HCT116 (cell line): ENCODE measurements at regions not wholly inside any gene's neighbourhood (a gene's known extent, or its start where the extent isn't known, plus 50 kb on each side); places are given as distances from the start of the nearest gene placed in this dataset.
A peak's percentile ranks its signal among the peaks of the same experiment; 100 is the strongest.

Source experiments
- ATAC-seq: fragments of 200-7000 bp; cut with Tn5 transposase; 2 replicates; pipeline ENCODE4 v1.9.1; 2020; ENCODE audit warnings: mild to moderate bottlenecking, moderate library complexity
- BruUV-seq: library from RNA; stranded (reverse); fragments of 400-500 nt; replicated peaks from 2 replicates; lab custom pipeline; 2021; lab: Mats Ljungman, UMichigan
- CTCF ChIA-PET: fragments of 300-600 bp; sonication (Branson Sonifier 250); formaldehyde crosslinking; loops from one replicate; lab custom pipeline; 2021; ENCODE audit warnings: antibody characterized with exemption; lab: Charles Lee
- POLR2A ChIA-PET: fragments of 300-600, 350-600 bp; sonication (Branson Sonifier 250); formaldehyde crosslinking; loops from one replicate; lab custom pipeline; 2021; ENCODE audit warnings: antibody characterized with exemption; lab: Charles Lee
- RAD21 ChIA-PET, 2 experiments: fragments of 300-600 bp; sonication (Branson Sonifier 250); formaldehyde crosslinking; loops; one replicate each; lab custom pipeline; 2023; ENCODE audit warnings: low total read pairs in 2 of 2; ENCODE audit not compliant: uncharacterized antibody in 2 of 2, unreplicated experiment in 2 of 2, low non-redundant PET in 1 of 2; lab: Charles Lee
- DNase-seq: peaks from one replicate; pipeline ENCODE4 v3.0.0-alpha.2; 2010; ENCODE audit warnings: low read depth, low spot score
- H2AFZ ChIP-seq: fragments of 200-600 bp; shearing (Covaris generic), sonication (generic); 2 replicates; pipeline ENCODE4 v1.6.1; 2017; ENCODE audit warnings: low read depth, mixed run types, mixed read lengths, antibody characterized with exemption, low read length; ENCODE audit not compliant: poor library complexity, severe bottlenecking
- H3K27ac ChIP-seq: 2 replicates; pipeline ENCODE4 v1.5.1; 2012; ENCODE audit warnings: low read depth, low read length
- H3K27me3 ChIP-seq: fragments of 200-600 bp; sonication (generic); 2 replicates; pipeline ENCODE4 v1.6.1; 2016; ENCODE audit warnings: mixed run types, low read length, mixed read lengths; ENCODE audit not compliant: insufficient read depth
- H3K36me3 ChIP-seq, 2 experiments: fragments of 200-500 bp in 1 of 2; fragments of 200-600 bp in 1 of 2; sonication (Bioruptor generic) in 1 of 2; sonication (generic) in 1 of 2; 2 replicates each; pipeline versions ENCODE4 v1.5.1 to v1.6.1; 2014 to 2016; ENCODE audit warnings: low read length in 2 of 2, inconsistent platforms in 1 of 2, mixed read lengths in 1 of 2, mixed run types in 1 of 2; ENCODE audit not compliant: insufficient read depth in 2 of 2, control insufficient read depth in 1 of 2
- H3K4me1 ChIP-seq, 2 experiments: fragments of 200-600 bp in 1 of 2; sonication (generic) in 1 of 2; 2 replicates each; pipeline versions ENCODE4 v1.5.1 to v1.6.1; 2012 to 2017; ENCODE audit warnings: low read length in 2 of 2, inconsistent platforms in 1 of 2, mild to moderate bottlenecking in 1 of 2, mixed read lengths in 1 of 2, mixed run types in 1 of 2, moderate library complexity in 1 of 2; ENCODE audit not compliant: insufficient read depth in 2 of 2, control insufficient read depth in 1 of 2
- H3K4me2 ChIP-seq: fragments of 200-600 bp; sonication (generic); 2 replicates; pipeline ENCODE4 v1.6.1; 2017; ENCODE audit warnings: mixed run types, low read length, mixed read lengths
- H3K4me3 ChIP-seq, 2 experiments: fragments of 200-600 bp in 1 of 2; sonication (generic) in 1 of 2; replicated peaks in 1 of 2; 2 replicates each; pipeline ENCODE4 v1.5.1; 2011 to 2016; ENCODE audit warnings: low read length in 2 of 2, control low read depth in 1 of 2, low read depth in 1 of 2, mild to moderate bottlenecking in 1 of 2, mixed read lengths in 1 of 2, mixed run types in 1 of 2
- H3K79me2 ChIP-seq: fragments of 200-600 bp; sonication (generic); 2 replicates; pipeline ENCODE4 v1.6.1; 2017; ENCODE audit warnings: mild to moderate bottlenecking, mixed run types, low read length, moderate library complexity, mixed read lengths; ENCODE audit not compliant: insufficient read depth
- H3K9ac ChIP-seq: fragments of 200-600 bp; sonication (generic); 2 replicates; pipeline ENCODE4 v1.6.1; 2016; ENCODE audit warnings: low read length, mixed read lengths
- H3K9me2 ChIP-seq: fragments of 200-600 bp; sonication (generic), shearing (Covaris generic); 2 replicates; pipeline ENCODE4 v1.6.1; 2017; ENCODE audit warnings: mixed run types, mild to moderate bottlenecking, moderate library complexity; ENCODE audit not compliant: insufficient read depth
- H3K9me3 ChIP-seq, 2 experiments: fragments of 200-500 bp in 1 of 2; fragments of 200-600 bp in 1 of 2; sonication (Bioruptor generic) in 1 of 2; sonication (generic) in 1 of 2; 2 replicates each; pipeline ENCODE4 v1.6.1; 2014 to 2017; ENCODE audit warnings: low read length in 2 of 2, mixed read lengths in 2 of 2, inconsistent platforms in 1 of 2, low read depth in 1 of 2, mild to moderate bottlenecking in 1 of 2, mixed run types in 1 of 2, moderate library complexity in 1 of 2; ENCODE audit not compliant: control insufficient read depth in 1 of 2, insufficient read depth in 1 of 2
- H4K20me1 ChIP-seq: fragments of 200-600 bp; sonication (generic), shearing (Covaris generic); 2 replicates; pipeline ENCODE4 v1.6.1; 2017; ENCODE audit warnings: mixed run types, mild to moderate bottlenecking, moderate library complexity; ENCODE audit not compliant: insufficient read depth
- CBX3 ChIP-seq: IDR thresholded peaks from 2 replicates; pipeline ENCODE4 v1.6.1; 2012; ENCODE audit warnings: low read depth
- CEBPB ChIP-seq: IDR thresholded peaks from 2 replicates; pipeline ENCODE4 v1.6.1; 2012; ENCODE audit warnings: low read depth
- EGR1 ChIP-seq: IDR thresholded peaks from 2 replicates; pipeline ENCODE4 v1.6.1; 2012; ENCODE audit warnings: low read depth
- ELF1 ChIP-seq: IDR thresholded peaks from 2 replicates; pipeline ENCODE4 v1.6.1; 2012; ENCODE audit warnings: low read depth, borderline replicate concordance
- EZH2 ChIP-seq: fragments of 200-600 bp; sonication (generic); IDR thresholded peaks from 2 replicates; pipeline ENCODE4 v1.6.1; 2017; ENCODE audit warnings: antibody characterized with exemption, mixed run types
- EZH2phosphoT487 ChIP-seq: fragments of 200-600 bp; IDR thresholded peaks from 2 replicates; pipeline ENCODE4 v1.6.1; 2018; ENCODE audit warnings: antibody characterized with exemption, borderline replicate concordance
- FOSL1 ChIP-seq: IDR thresholded peaks from 2 replicates; pipeline ENCODE4 v1.6.1; 2012; ENCODE audit warnings: low read depth
- JUND ChIP-seq: IDR thresholded peaks from 2 replicates; pipeline ENCODE4 v1.6.1; 2012
- POLR2AphosphoS5 ChIP-seq: IDR thresholded peaks from 2 replicates; pipeline ENCODE4 v1.6.1; 2011; ENCODE audit warnings: mild to moderate bottlenecking, low read depth, low read length, moderate library complexity
- RAD21 ChIP-seq: IDR thresholded peaks from 2 replicates; pipeline ENCODE4 v1.6.1; 2012; ENCODE audit warnings: low read depth, mild to moderate bottlenecking
- REST ChIP-seq: IDR thresholded peaks from 2 replicates; pipeline ENCODE4 v1.6.1; 2012; ENCODE audit warnings: low read depth
- SIN3A ChIP-seq: IDR thresholded peaks from 2 replicates; pipeline ENCODE4 v1.6.1; 2012; ENCODE audit warnings: low read depth
- SP1 ChIP-seq: IDR thresholded peaks from 2 replicates; pipeline ENCODE4 v1.6.1; 2012; ENCODE audit warnings: low read depth
- YY1 ChIP-seq: IDR thresholded peaks from 2 replicates; pipeline ENCODE4 v1.6.1; 2011; ENCODE audit warnings: low read length, low read depth, moderate library complexity, mild to moderate bottlenecking; ENCODE audit not compliant: insufficient replicate concordance; ENCODE audit errors: extremely low read depth
- ZFX ChIP-seq: fragments of 450-650 bp; IDR thresholded peaks from 2 replicates; pipeline ENCODE4 v1.6.1; 2017
- ZNF274 ChIP-seq: fragments of 200-500 bp; sonication (Bioruptor generic); IDR thresholded peaks from 2 replicates; pipeline ENCODE4 v1.6.1; 2014; ENCODE audit warnings: mild to moderate bottlenecking, low read depth, low read length, inconsistent platforms
- intact Hi-C: fragments of 100-400 bp; cut with micrococcal nuclease; formaldehyde crosslinking; loops from 2 replicates; pipeline ENCODE4 v1.10.0; 2022
- TF ChIP-seq, protein P1 (sequence below): IDR thresholded peaks from 2 replicates; pipeline ENCODE4 v1.6.1; 2012
- TF ChIP-seq, protein P2 (sequence below): IDR thresholded peaks from 2 replicates; pipeline ENCODE4 v1.6.1; 2012

- no peak for ATAC-seq
- H3K4me1 ChIP-seq, result peaks cover 12 to 25% of the 10 kb centered on the region in 2 experiments
- no TSS peak for BruUV-seq
- no peak for TF ChIP-seq EZH2phosphoT487
- TF ChIP-seq, protein P1, sequence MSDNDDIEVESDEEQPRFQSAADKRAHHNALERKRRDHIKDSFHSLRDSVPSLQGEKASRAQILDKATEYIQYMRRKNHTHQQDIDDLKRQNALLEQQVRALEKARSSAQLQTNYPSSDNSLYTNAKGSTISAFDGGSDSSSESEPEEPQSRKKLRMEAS, result no peak
- no peak for TF ChIP-seq EZH2
- TF ChIP-seq, protein P2, sequence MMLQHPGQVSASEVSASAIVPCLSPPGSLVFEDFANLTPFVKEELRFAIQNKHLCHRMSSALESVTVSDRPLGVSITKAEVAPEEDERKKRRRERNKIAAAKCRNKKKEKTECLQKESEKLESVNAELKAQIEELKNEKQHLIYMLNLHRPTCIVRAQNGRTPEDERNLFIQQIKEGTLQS, result no peak
- TF ChIP-seq ZFX, result no peak
- no peak for TF ChIP-seq YY1
- TF ChIP-seq FOSL1, result no peak
- TF ChIP-seq ZNF274, result no peak
- TF ChIP-seq EGR1, result no peak
- TF ChIP-seq SIN3A, result no peak
- TF ChIP-seq JUND, result no peak
- TF ChIP-seq ELF1, result no peak
- TF ChIP-seq, all 23 proteins: peak for 0
- Histone ChIP-seq H3K9me2 (no peaks in the 10 kb centered on the region), H3K27me3 (no peaks in the 10 kb centered on the region), H3K9me3 (no peaks in the 10 kb centered on the region), H3K4me3 (no peak overlapping the region), H3K4me2 (peak overlapping the region; percentile 52), H3K9ac (no peak overlapping the region), H4K20me1 (no peaks in the 10 kb centered on the region), H3K27ac (no peak overlapping the region), H3K36me3 (no peaks in the 10 kb centered on the region), H3K79me2 (peaks cover 74% of the 10 kb centered on the region), H2AFZ (no peak overlapping the region)
- ChIA-PET RAD21 (no interaction called here), CTCF (no interaction called here), POLR2A (no interaction called here)
- DNase-seq, result no peak
- intact Hi-C loops, result no loop called here
Measured at GRCh38 chr3:118781839-118782238, 252.8 kb downstream of the IGSF11 start.

DNA sequence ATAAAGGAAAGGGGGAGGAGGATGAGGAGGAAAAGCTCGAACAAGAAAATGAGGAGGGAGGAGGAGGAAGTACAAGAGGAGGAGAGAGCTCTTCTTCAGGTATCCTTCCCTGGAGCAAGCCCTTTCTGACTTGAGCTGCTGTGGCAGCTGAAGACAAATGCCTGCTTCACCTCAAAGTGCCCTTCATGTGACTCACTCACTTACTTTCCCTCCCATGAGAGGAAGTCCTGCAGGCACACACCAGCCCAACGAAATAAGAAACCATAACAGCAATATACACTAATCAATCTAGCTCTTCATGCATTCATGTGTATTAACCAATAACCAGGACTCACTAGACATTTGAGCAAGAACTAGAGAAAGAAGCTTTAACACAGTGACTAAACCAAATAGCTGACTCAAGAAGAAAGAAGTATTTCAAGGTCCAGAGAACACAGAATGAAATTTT, 251.9 kb downstream of the IGSF11 start:
- Histone ChIP-seq H2AFZ (no peak overlapping the region), H3K4me3 (peak overlapping the region in 1 of 2 experiments; percentile 10; a peak in 1 of 4 replicates), H3K9ac (no peak overlapping the region), H3K4me1 (peaks cover 12 to 25% of the 10 kb centered on the region in 2 experiments), H3K4me2 (peak overlapping the region; percentile 52), H3K36me3 (no peaks in the 10 kb centered on the region), H4K20me1 (no peaks in the 10 kb centered on the region), H3K27me3 (no peaks in the 10 kb centered on the region), H3K9me3 (no peaks in the 10 kb centered on the region), H3K9me2 (no peaks in the 10 kb centered on the region), H3K27ac (peak overlapping the region; percentile 19; the same call in 1 of the 2 replicates), H3K79me2 (peaks cover 72% of the 10 kb centered on the region)
- ATAC-seq (peak; percentile 91), DNase-seq (peak; percentile 34)
- POLR2A ChIA-PET, result no interaction called here
- CTCF ChIA-PET, result no interaction called here
- RAD21 ChIA-PET, result no interaction called here
- no TSS peak for BruUV-seq
- intact Hi-C loops, result no loop called here
- no peak for TF ChIP-seq REST
- TF ChIP-seq, protein P1, result 0 out of 2 replicates have a peak, but pooled peaks have one; percentile 40
- peak; percentile 81; the same call in 1 of the 2 replicates for TF ChIP-seq CBX3
- no peak for TF ChIP-seq YY1
- no peak for TF ChIP-seq ZNF274
- TF ChIP-seq RAD21, result no peak
- TF ChIP-seq ELF1, result no peak
- TF ChIP-seq POLR2AphosphoS5, result no peak
- TF ChIP-seq SP1, result peak; percentile 44
- no peak for TF ChIP-seq CEBPB
- no peak for TF ChIP-seq EZH2phosphoT487
- no peak for TF ChIP-seq EZH2
- peak; percentile 53; the same call in 1 of the 2 replicates for TF ChIP-seq JUND
- 0 out of 2 replicates have a peak, but pooled peaks have one; percentile 33 for TF ChIP-seq FOSL1
